Suprapubic skin (tissue), 4 donors: ENCODE measurements at regions not wholly inside any gene's neighbourhood (a gene's known extent, or its start where the extent isn't known, plus 50 kb on each side); places are given as distances from the start of the nearest gene placed in this dataset.

Source experiments
- DNase-seq, 2 donors: peaks; one replicate each; pipeline ENCODE4 v3.0.0-alpha.2; 2019; ENCODE audit warnings: low spot score in 2 of 2
- H3K27ac ChIP-seq: fragments of 200-600 bp; sonication (generic); one replicate; pipeline ENCODE4 v1.5.1; 2019
- H3K27me3 ChIP-seq: fragments of 200-600 bp; sonication (generic); one replicate; pipeline ENCODE4 v1.5.1; 2019
- H3K36me3 ChIP-seq: fragments of 200-600 bp; sonication (generic); one replicate; pipeline ENCODE4 v1.5.1; 2019
- H3K4me1 ChIP-seq: fragments of 200-600 bp; sonication (generic); one replicate; pipeline ENCODE4 v1.5.1; 2019
- H3K4me3 ChIP-seq: fragments of 200-600 bp; sonication (generic); one replicate; pipeline ENCODE4 v1.5.1; 2019; ENCODE audit warnings: mild to moderate bottlenecking
- H3K9me3 ChIP-seq: fragments of 200-600 bp; sonication (generic); one replicate; pipeline ENCODE4 v1.5.1; 2019
- CTCF ChIP-seq, 2 donors: fragments of 200-600 bp in 1 of 2; fragments of 450-650 bp in 1 of 2; sonication (generic) in 1 of 2; IDR thresholded peaks; one replicate each; pipeline ENCODE4 v1.5.1; 2016 to 2019; ENCODE audit warnings: antibody characterized with exemption in 2 of 2, mild to moderate bottlenecking in 1 of 2, moderate library complexity in 1 of 2
- EP300 ChIP-seq: sonication (generic); formaldehyde crosslinking; IDR thresholded peaks from one replicate; pipeline ENCODE4 v1.6.1; 2017; ENCODE audit warnings: antibody characterized with exemption
- POLR2A ChIP-seq, 2 donors: fragments of 450-650 bp; IDR thresholded peaks; one replicate each; pipeline ENCODE4 v1.6.1; 2017; ENCODE audit warnings: antibody characterized with exemption in 2 of 2, mild to moderate bottlenecking in 2 of 2, moderate library complexity in 2 of 2
- POLR2AphosphoS5 ChIP-seq, 3 donors: sonication (generic); formaldehyde crosslinking; IDR thresholded peaks; one replicate each; pipeline ENCODE4 v1.6.1; 2017; ENCODE audit warnings: antibody characterized with exemption in 3 of 3
- WGBS: methylation state at CpG from one replicate; pipeline ENCODE4 v1.1.5; 2018; 5-methylcytosine and 5-hydroxymethylcytosine counted together

- no peak for TF ChIP-seq CTCF (IDR thresholded peaks at IDR 0.05)
- TF ChIP-seq EP300: no peak
- no peak for TF ChIP-seq POLR2A (IDR thresholded peaks at IDR 0.05)
- no peak for TF ChIP-seq POLR2AphosphoS5 (IDR thresholded peaks at IDR 0.05)
- no peak overlapping the region for H3K27ac ChIP-seq
- no peaks in the 10 kb centered on the region for H3K9me3 ChIP-seq
- H3K4me1 ChIP-seq: no peaks in the 10 kb centered on the region
- no peaks in the 10 kb centered on the region for H3K27me3 ChIP-seq
- no peaks in the 10 kb centered on the region for H3K36me3 ChIP-seq
- DNase-seq: no peak
- 86% methylated on average over 3 of the region's 3 CpGs for WGBS
- no peak overlapping the region for H3K4me3 ChIP-seq
Measured at GRCh38 chr10:56505555-56505954, 144.5 kb upstream of the ZWINT start.

GRCh38 chr10:56496186-56496486, 135.1 kb upstream of the ZWINT start:
- Histone ChIP-seq H3K9me3 (no peaks in the 10 kb centered on the region), H3K36me3 (no peaks in the 10 kb centered on the region), H3K27ac (no peak overlapping the region), H3K27me3 (no peaks in the 10 kb centered on the region), H3K4me1 (no peaks in the 10 kb centered on the region), H3K4me3 (no peak overlapping the region)
- no peak for DNase-seq
- TF ChIP-seq POLR2AphosphoS5 (IDR thresholded peaks at IDR 0.05): no peak
- TF ChIP-seq EP300: no peak
- no peak for TF ChIP-seq POLR2A (IDR thresholded peaks at IDR 0.05)
- TF ChIP-seq CTCF (IDR thresholded peaks at IDR 0.05): no peak
- WGBS: 76% methylated on average over 2 of the region's 2 CpGs

- DNase-seq: no peak
- Histone ChIP-seq H3K4me1 (no peaks in the 10 kb centered on the region), H3K27ac (no peak overlapping the region), H3K9me3 (no peaks in the 10 kb centered on the region), H3K36me3 (no peaks in the 10 kb centered on the region), H3K27me3 (no peaks in the 10 kb centered on the region), H3K4me3 (no peak overlapping the region)
- 90% methylated on average over 3 of the region's 3 CpGs for WGBS
- no peak for TF ChIP-seq EP300
- TF ChIP-seq POLR2A (IDR thresholded peaks at IDR 0.05): no peak
- no peak for TF ChIP-seq CTCF (IDR thresholded peaks at IDR 0.05)
- TF ChIP-seq POLR2AphosphoS5 (IDR thresholded peaks at IDR 0.05): no peak
Measured at GRCh38 chr10:56487746-56488145, 126.7 kb upstream of the ZWINT start.

GRCh38 chr10:56481521-56482091, 120.5 kb upstream of the ZWINT start:
- no peak for DNase-seq
- WGBS: 62% methylated on average over 3 of the region's 3 CpGs
- TF ChIP-seq EP300: no peak
- no peak for TF ChIP-seq POLR2A (IDR thresholded peaks at IDR 0.05)
- TF ChIP-seq POLR2AphosphoS5 (IDR thresholded peaks at IDR 0.05): no peak
- no peak for TF ChIP-seq CTCF (IDR thresholded peaks at IDR 0.05)

GRCh38 chr10:56472978-56473377, 111.9 kb upstream of the ZWINT start:
- 85% methylated on average over 2 of the region's 2 CpGs for WGBS
- no peak for DNase-seq
- TF ChIP-seq POLR2AphosphoS5 (IDR thresholded peaks at IDR 0.05): no peak
- no peak for TF ChIP-seq POLR2A (IDR thresholded peaks at IDR 0.05)
- TF ChIP-seq EP300: no peak
- TF ChIP-seq CTCF (IDR thresholded peaks at IDR 0.05): no peak
- Histone ChIP-seq H3K36me3 (no peaks in the 10 kb centered on the region), H3K4me1 (no peaks in the 10 kb centered on the region), H3K27ac (no peak overlapping the region), H3K4me3 (no peak overlapping the region), H3K9me3 (no peaks in the 10 kb centered on the region), H3K27me3 (no peaks in the 10 kb centered on the region)

More at GRCh38 chr10:56481521-56482091, 120.5 kb upstream of the ZWINT start:
- Histone ChIP-seq H3K9me3 (no peaks in the 10 kb centered on the region), H3K27me3 (no peaks in the 10 kb centered on the region), H3K36me3 (no peaks in the 10 kb centered on the region), H3K27ac (no peak overlapping the region), H3K4me1 (no peaks in the 10 kb centered on the region), H3K4me3 (no peak overlapping the region)
